GM06990 (cell line): ENCODE measurements at regions not wholly inside any gene's neighbourhood (a gene's known extent, or its start where the extent isn't known, plus 50 kb on each side); places are given as distances from the start of the nearest gene placed in this dataset.

Source experiments
- DNase-seq: peaks from one replicate; pipeline ENCODE4 v3.0.0-alpha.2; 2011; ENCODE audit not compliant: insufficient read length; ENCODE audit errors: extremely low read depth
- H3K27me3 ChIP-seq: replicated peaks from 2 replicates; pipeline ENCODE4 v1.6.0; 2011; ENCODE audit warnings: low read length; ENCODE audit not compliant: control insufficient read depth, insufficient read depth
- H3K36me3 ChIP-seq: 2 replicates; pipeline ENCODE4 v1.5.1; 2011; ENCODE audit warnings: low read length; ENCODE audit not compliant: control insufficient read depth, insufficient read depth
- H3K4me3 ChIP-seq: replicated peaks from 2 replicates; pipeline ENCODE4 v1.5.1; 2011; ENCODE audit warnings: low read depth, mild to moderate bottlenecking, control low read depth, low read length
- TF ChIP-seq, protein P1 (sequence below): IDR thresholded peaks from 2 replicates; pipeline ENCODE4 v1.5.1; 2011; ENCODE audit warnings: low read length, control low read depth, mild to moderate bottlenecking, inconsistent platforms; ENCODE audit not compliant: insufficient read depth, poor library complexity, severe bottlenecking

DNA sequence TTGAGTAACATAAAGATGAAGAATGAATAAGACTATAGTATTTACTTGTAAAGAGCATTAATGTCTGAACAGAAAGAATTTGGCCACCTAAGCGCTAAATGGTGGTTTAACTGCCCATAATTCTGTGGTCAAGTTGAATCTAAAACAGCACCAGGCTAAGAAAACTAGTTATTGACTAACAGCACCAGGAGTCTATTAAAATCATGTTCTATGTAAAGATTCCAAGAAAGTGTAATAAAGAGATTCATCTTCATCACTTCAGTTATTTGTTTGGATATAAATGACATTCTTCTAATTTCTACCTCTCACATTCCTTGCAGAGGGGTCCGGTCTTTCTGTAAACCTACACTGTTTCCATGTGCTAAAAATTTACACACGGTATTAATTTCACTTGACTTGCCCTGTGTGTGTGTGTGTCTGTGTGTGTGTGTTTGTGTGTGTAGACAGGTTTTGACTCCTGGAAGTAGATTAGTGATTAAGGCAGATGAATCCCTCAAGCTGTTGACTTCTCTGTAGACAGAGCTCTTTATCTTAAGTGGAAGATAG is 84.4 kb downstream of the KLF6 start:
- DNase-seq = no peak
- H3K4me3 ChIP-seq = no peak overlapping the region
- H3K27me3 ChIP-seq = no peaks in the 10 kb centered on the region
- no peaks in the 10 kb centered on the region for H3K36me3 ChIP-seq
- TF ChIP-seq, protein P1, sequence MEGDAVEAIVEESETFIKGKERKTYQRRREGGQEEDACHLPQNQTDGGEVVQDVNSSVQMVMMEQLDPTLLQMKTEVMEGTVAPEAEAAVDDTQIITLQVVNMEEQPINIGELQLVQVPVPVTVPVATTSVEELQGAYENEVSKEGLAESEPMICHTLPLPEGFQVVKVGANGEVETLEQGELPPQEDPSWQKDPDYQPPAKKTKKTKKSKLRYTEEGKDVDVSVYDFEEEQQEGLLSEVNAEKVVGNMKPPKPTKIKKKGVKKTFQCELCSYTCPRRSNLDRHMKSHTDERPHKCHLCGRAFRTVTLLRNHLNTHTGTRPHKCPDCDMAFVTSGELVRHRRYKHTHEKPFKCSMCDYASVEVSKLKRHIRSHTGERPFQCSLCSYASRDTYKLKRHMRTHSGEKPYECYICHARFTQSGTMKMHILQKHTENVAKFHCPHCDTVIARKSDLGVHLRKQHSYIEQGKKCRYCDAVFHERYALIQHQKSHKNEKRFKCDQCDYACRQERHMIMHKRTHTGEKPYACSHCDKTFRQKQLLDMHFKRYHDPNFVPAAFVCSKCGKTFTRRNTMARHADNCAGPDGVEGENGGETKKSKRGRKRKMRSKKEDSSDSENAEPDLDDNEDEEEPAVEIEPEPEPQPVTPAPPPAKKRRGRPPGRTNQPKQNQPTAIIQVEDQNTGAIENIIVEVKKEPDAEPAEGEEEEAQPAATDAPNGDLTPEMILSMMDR = no peak

DNA sequence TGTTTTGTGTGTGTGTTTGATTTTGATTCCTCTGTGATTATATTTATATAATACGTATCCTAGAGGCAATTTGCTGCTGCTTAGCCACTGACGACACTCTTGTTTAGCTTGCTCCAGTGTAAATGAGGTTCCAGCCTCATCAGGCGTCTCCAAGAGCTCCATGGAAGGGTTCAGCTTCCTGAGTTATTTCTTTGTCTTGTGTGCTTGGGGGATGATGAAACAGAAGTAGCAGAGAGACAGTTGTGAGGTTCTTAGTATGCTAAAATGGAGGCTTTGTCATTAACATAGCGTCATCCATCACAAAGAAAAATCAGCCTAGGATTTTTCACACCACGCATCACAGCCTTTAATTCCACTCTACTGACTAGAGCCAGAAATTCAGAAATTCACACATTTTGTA is 85.1 kb downstream of the KLF6 start:
- TF ChIP-seq, protein P1 = no peak
- Histone ChIP-seq H3K27me3 (no peaks in the 10 kb centered on the region), H3K36me3 (no peaks in the 10 kb centered on the region), H3K4me3 (no peak overlapping the region)
- DNase-seq = no peak

DNA sequence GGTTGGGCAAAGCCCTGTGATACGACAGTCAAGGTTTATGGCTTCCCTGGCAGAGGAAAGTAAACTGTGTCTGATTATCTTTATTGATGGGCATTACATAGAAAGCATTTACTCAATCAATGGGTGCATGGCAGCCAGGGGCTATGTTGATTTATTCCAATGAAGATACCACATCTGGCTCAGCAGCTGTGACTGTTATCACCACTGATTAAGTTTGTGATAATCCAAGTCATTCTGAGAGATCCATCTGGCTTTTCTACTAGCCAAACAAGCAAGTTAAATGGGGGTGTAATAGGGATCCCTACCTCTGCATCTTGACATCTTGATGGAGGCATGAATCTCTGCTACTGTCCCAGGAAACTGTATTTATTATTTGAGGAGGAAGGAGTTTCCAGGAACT is 86.7 kb downstream of the KLF6 start:
- Histone ChIP-seq H3K36me3 (no peaks in the 10 kb centered on the region), H3K27me3 (no peaks in the 10 kb centered on the region; the same call in 1 of the 2 replicates), H3K4me3 (no peak overlapping the region)
- TF ChIP-seq, protein P1 = no peak
- no peak for DNase-seq

DNA sequence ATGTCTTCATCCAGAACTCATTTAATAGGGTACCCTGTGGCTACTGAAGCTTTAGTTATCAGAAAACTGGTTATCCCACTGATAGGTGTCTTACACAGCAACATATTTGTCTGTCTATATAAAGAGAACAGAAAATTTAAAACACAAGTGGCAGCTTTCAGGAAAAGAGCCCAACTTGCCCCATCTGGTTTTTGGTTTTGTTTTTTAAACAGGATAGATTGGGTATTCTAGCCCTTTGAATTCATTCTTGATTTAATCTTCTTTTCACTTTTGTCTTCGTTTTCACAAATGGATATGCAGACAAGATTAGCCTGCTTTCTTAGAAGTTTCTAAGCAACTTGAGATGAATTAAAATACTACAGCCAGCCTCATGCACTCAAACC is 91.3 kb downstream of the KLF6 start:
- H3K4me3 ChIP-seq = no peak overlapping the region
- DNase-seq = no peak
- no peaks in the 10 kb centered on the region; the same call in 1 of the 2 replicates for H3K27me3 ChIP-seq
- TF ChIP-seq, protein P1 = no peak
- H3K36me3 ChIP-seq = no peaks in the 10 kb centered on the region

DNA sequence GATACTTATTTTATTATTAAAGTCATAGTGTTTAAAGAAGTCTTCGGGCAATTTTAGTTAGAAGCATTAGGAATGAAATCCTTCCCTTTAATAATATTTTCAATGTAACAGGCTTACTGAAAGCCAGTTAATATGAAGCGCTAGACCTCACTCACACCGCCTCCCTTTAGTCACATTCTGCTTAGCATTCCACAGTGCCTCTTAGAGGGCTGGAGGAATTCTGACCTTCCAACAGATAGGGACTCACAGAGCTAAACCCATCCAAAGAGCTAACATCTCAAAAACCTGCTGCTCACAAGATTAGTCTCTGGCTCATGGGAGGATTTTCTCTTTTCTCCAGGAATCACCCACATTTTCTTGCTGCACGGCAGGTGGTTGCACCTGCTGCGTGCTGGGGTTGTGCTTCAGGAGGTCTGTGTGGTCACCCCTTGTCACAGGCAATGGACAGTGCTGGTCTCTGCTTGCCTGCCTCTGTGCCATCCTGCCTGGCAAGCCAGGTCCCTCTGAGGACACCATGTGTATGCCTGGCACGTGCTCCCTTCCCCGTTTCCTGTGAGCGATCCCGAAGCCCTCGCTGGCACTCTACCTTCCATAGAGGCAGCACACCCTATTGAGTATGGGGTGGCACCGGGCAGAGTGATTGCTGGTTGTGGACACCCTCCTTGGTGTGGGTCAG is 91.8 kb downstream of the KLF6 start:
- DNase-seq = no peak
- no peaks in the 10 kb centered on the region for H3K36me3 ChIP-seq
- TF ChIP-seq, protein P1 = no peak

More for the DNA sequence above, 91.8 kb downstream of the KLF6 start:
- no peaks in the 10 kb centered on the region; the same call in 1 of the 2 replicates for H3K27me3 ChIP-seq
- no peak overlapping the region for H3K4me3 ChIP-seq
